ENCODE measurements at regions not wholly inside any gene's neighbourhood (a gene's known extent, or its start where the extent isn't known, plus 50 kb on each side); places are given as distances from the start of the nearest gene placed in this dataset.

DNA sequence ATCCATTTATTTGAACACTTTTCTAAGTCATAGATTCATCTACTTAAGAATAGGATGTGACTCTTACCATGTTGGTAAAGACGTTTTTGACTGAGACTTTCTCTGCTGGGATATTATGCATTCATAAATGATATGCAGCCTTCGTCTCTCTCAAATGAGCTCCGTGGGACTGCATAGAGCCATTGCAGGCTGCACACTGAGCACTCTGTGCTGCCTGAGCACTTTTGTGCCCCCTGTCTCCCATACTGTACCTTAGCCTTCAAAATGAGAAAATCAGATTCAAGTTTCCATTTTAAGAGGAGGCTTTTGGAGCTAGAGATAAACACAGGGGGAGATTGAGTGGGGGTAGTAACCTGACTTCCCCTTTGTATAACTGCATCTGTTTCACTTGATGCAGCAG lies 433.6 kb downstream of the ZIC3 start:
- ATAC-seq (replicated peaks in 6 of 8) = peak in 2 of 8 experiments; percentile 34 to 40
- WGBS, 10 experiments = 0 to 4% (median 0%) methylated on average over 1 to 3 of the region's 3 CpGs; no CpG with 5 or more reads in 5 of the 10 experiments
- H3K27ac ChIP-seq = no peak overlapping the region
- peaks cover 11 to 20% of the 10 kb centered on the region in 2 donors for H3K4me1 ChIP-seq (replicated peaks in 1 of 2)
- no peak overlapping the region for H3K4me3 ChIP-seq
- in situ Hi-C loops (cut with MboI; ENCODE audit: low pct_unique_long_range_greater_than_20kb in 2 of 9, low sequenced_read_pairs in 9 of 9, unreplicated experiment in 9 of 9) = no loop called here

GRCh38 chrX:138001226-138001625 lies 435.3 kb downstream of the ZIC3 start:
- WGBS, 10 experiments = 0 to 60% methylated on average over 1 of the region's 1 CpG; no CpG with 5 or more reads in 8 of the 10 experiments
- ATAC-seq (replicated peaks in 6 of 8) = peak in 7 of 8 experiments; percentile 27 to 79 (median 68)
- Histone ChIP-seq H3K4me3 (no peak overlapping the region), H3K4me1 (replicated peaks in 1 of 2) (peaks cover 14 to 29% of the 10 kb centered on the region in 2 donors), H3K27ac (no peak overlapping the region)
- in situ Hi-C loops (cut with MboI; ENCODE audit: low pct_unique_long_range_greater_than_20kb in 2 of 9, low sequenced_read_pairs in 9 of 9, unreplicated experiment in 9 of 9) = no loop called here

DNA sequence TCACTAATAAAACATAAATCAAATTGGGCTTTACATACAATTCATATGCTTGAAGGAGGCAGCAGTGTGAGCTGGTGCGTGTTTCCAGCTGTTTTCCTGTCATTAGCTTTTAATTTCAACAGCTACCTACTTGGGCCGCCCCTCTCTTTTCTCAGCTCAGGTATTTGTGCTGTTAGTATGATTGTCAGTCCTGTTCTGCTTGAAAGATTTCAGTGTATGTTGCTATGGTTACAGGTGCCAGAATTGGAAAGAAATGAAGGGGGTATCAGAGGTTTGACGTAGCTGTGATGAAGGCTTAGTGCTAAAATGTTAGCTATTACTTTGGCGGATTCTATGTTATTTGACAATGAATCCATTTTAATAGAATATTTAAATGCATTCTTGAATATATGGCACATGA lies 440.3 kb downstream of the ZIC3 start:
- in situ Hi-C loops (cut with MboI; ENCODE audit: low pct_unique_long_range_greater_than_20kb in 2 of 9, low sequenced_read_pairs in 9 of 9, unreplicated experiment in 9 of 9) = no loop called here
- WGBS, 10 experiments = 0 to 100% (median 60%) methylated on average over 1 to 4 of the region's 4 CpGs; no CpG with 5 or more reads in 5 of the 10 experiments
- Histone ChIP-seq H3K4me3 (no peak overlapping the region), H3K27ac (no peak overlapping the region), H3K4me1 (replicated peaks in 1 of 2) (peaks cover 5 to 13% of the 10 kb centered on the region in 2 donors)
- no peak for ATAC-seq (replicated peaks in 6 of 8)

DNA sequence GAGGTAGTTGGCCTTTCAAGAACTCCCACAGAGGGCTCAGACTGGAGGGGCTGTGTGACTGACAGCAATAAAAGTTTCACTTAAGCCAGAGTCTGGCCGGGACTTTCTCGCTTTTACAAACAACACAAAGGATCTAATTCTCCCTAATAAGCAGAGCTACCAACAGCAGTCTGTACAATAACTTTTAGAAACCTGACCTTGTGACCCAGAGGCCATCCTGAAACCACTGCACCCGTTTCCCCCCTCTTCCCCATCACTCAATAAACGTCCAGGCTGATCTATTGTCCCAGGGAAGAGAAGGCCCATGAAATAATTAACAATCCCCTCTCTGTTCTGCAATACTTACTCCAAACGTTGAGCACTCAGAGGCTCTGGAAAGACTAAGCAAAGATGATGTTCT lies 442.4 kb downstream of the ZIC3 start:
- peaks cover 3 to 11% of the 10 kb centered on the region in 2 donors for H3K4me1 ChIP-seq (replicated peaks in 1 of 2)
- whole genome bisulfite sequencing, 10 experiments = 0 to 7% (median 5%) methylated on average over 2 to 5 of the region's 5 CpGs; no CpG with 5 or more reads in 7 of the 10 experiments
- in situ Hi-C loops (cut with MboI; ENCODE audit: low pct_unique_long_range_greater_than_20kb in 2 of 9, low sequenced_read_pairs in 9 of 9, unreplicated experiment in 9 of 9) = no loop called here
- no peak overlapping the region for H3K27ac ChIP-seq
- no peak overlapping the region for H3K4me3 ChIP-seq
- no peak for ATAC-seq (replicated peaks in 6 of 8)

DNA sequence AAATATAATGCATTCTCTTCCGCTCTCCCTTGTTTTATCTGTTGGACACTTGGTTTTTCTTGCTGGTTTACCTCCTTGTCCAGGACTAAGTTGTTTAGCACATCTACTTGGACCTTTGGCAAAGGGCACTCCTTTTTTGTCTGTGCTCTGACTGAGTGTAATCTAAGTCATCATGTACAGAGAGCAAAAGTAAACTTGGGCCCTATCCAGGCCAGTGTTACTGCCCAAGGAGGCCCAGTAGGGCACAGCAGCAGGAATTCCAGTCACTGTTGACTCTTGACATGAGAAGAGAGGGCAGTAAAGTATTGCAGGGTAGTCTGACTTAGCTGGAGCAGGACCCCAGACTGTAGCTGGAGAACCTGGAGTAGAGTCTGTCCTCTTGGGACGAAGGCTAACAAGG lies 445.5 kb downstream of the ZIC3 start:
- 20 to 100% (median 82%) methylated on average over 1 of the region's 2 CpGs; no CpG with 5 or more reads in 6 of the 10 experiments for WGBS, 10 experiments
- ATAC-seq (replicated peaks in 6 of 8) = peak in 1 of 8 experiments; percentile 90

GRCh38 chrX:138014577-138014976 lies 448.6 kb downstream of the ZIC3 start:
- Histone ChIP-seq H3K4me3 (no peak overlapping the region), H3K27ac (no peak overlapping the region), H3K4me1 (replicated peaks in 1 of 2) (no peaks in the 10 kb centered on the region)
- ATAC-seq (replicated peaks in 6 of 8) = peak in 2 of 8 experiments; percentile 29 to 34
- 0 to 80% (median 60%) methylated on average over 1 to 2 of the region's 3 CpGs; no CpG with 5 or more reads in 7 of the 10 experiments for WGBS, 10 experiments
- in situ Hi-C loops (cut with MboI; ENCODE audit: low pct_unique_long_range_greater_than_20kb in 2 of 9, low sequenced_read_pairs in 9 of 9, unreplicated experiment in 9 of 9) = no loop called here

More for the DNA sequence above, 445.5 kb downstream of the ZIC3 start:
- in situ Hi-C loops (cut with MboI; ENCODE audit: low pct_unique_long_range_greater_than_20kb in 2 of 9, low sequenced_read_pairs in 9 of 9, unreplicated experiment in 9 of 9) = no loop called here
- no peak overlapping the region for H3K27ac ChIP-seq
- no peaks in the 10 kb centered on the region for H3K4me1 ChIP-seq (replicated peaks in 1 of 2)
- H3K4me3 ChIP-seq = no peak overlapping the region

DNA sequence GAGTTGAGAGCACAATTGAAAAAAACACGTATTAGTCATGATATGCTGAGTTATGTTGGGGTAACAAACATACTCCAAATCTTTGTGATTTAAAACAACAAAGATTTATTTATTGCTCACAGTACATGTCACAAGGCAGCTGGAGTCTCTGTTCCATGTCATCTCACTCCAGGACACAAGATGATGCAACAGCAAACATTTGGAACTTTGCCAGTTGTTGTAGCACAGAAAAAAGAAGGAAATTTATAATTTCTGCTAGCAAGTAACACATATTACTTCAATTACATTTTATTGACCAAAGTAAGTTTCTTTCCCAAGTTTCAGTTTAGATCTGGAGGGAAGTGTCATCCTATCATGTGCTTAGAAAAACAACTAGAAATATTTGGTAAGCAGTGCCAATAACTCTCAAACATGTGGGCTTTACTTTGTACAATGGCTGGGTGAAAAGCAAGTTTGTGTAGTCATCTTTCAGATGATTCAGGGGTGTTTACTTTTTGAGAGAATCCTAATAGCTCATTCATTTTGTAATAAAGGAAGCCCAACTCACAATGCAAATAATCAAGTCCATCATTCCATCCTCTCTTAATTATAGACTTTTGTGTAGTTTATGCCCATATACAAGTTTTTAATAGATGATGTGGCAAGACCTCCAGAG lies 452.3 kb downstream of the ZIC3 start:
- in situ Hi-C loops (cut with MboI; ENCODE audit: low pct_unique_long_range_greater_than_20kb in 2 of 9, low sequenced_read_pairs in 9 of 9, unreplicated experiment in 9 of 9) = no loop called here
- WGBS, 10 experiments = 29 to 83% methylated on average over 1 of the region's 1 CpG; no CpG with 5 or more reads in 8 of the 10 experiments
- H3K27ac ChIP-seq = no peak overlapping the region
- no peak for ATAC-seq (replicated peaks in 6 of 8)
- H3K4me3 ChIP-seq = no peak overlapping the region
- no peaks in the 10 kb centered on the region for H3K4me1 ChIP-seq (replicated peaks in 1 of 2)

GRCh38 chrX:138020941-138021340 lies 455.0 kb downstream of the ZIC3 start:
- in situ Hi-C loops (cut with MboI; ENCODE audit: low pct_unique_long_range_greater_than_20kb in 2 of 9, low sequenced_read_pairs in 9 of 9, unreplicated experiment in 9 of 9) = no loop called here
- WGBS, 10 experiments = 0% methylated on average over 1 of the region's 1 CpG; no CpG with 5 or more reads in 7 of the 10 experiments

DNA sequence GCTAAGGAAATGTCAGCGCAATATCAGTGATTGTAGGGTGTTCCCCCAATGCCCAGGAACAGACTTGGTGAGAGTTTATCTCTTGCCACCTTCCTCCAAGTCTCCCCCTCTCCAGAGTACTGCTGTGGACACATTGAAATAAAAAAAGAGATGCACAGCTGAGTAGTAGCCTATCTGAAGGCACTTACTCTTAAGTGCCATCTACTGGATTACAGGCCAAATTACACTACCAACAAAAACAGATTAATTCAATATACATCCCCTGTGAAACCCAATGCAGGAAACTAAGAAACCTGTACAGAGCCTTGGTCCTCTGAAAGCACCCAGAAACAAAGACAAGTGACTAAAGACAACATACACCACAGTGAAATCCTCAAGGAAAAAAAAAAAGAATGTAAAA lies 460.3 kb downstream of the ZIC3 start:
- no peak overlapping the region for H3K4me3 ChIP-seq
- H3K4me1 ChIP-seq (replicated peaks in 1 of 2) = no peaks in the 10 kb centered on the region
- 100% methylated on average over 1 of the region's 1 CpG; no CpG with 5 or more reads in 9 of the 10 experiments for whole genome bisulfite sequencing, 10 experiments
- in situ Hi-C loops (cut with MboI; ENCODE audit: low pct_unique_long_range_greater_than_20kb in 2 of 9, low sequenced_read_pairs in 9 of 9, unreplicated experiment in 9 of 9) = no loop called here
- peak in 5 of 8 experiments; percentile 27 to 62 (median 29) for ATAC-seq (replicated peaks in 6 of 8)
- no peak overlapping the region for H3K27ac ChIP-seq

More at GRCh38 chrX:138020941-138021340, 455.0 kb downstream of the ZIC3 start:
- Histone ChIP-seq H3K27ac (no peak overlapping the region), H3K4me3 (no peak overlapping the region), H3K4me1 (replicated peaks in 1 of 2) (no peaks in the 10 kb centered on the region)
- ATAC-seq (replicated peaks in 6 of 8) = no peak

DNA sequence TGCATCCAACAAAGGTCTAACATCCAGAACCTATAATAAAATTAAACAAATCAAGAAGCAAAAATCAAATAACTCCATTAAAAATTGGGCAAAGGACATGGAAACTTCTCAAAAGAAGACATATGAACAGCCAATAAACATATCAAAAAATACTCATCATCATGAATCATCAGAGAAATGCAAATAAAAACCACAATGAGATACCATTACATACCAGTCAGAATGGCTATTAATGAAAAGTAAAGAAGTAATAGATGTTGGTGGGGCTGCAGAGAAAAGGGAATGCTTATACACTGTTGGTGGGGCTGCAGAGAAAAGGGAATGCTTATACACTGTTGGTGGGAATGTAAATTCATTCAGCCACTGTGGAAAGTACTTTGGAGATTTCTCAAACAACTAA lies 465.8 kb downstream of the ZIC3 start:
- no peak overlapping the region for H3K27ac ChIP-seq
- ATAC-seq (replicated peaks in 6 of 8) = no peak
- in situ Hi-C loops (cut with MboI; ENCODE audit: low pct_unique_long_range_greater_than_20kb in 2 of 9, low sequenced_read_pairs in 9 of 9, unreplicated experiment in 9 of 9) = no loop called here

DNA sequence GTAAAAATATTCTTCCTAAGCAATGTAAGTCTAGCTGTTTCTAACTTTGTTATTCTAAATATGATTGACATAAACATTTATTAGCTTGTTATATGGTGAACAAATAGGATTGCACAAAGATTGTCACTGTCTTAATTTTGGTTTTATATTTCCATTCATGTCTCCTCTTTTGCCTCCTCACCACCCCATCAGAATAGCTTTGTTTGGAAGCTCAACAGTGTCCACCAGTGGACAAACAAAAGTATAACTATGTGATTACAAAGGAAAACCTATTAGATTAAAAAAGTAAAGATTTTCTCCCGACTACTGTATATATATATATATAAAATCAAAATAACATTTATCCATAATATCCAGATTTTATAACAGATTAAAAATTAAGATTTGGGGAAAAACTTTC lies 468.2 kb downstream of the ZIC3 start:
- WGBS, 10 experiments = 0 to 40% (median 0%) methylated on average over 1 of the region's 1 CpG; no CpG with 5 or more reads in 4 of the 10 experiments
- in situ Hi-C loops (cut with MboI; ENCODE audit: low pct_unique_long_range_greater_than_20kb in 2 of 9, low sequenced_read_pairs in 9 of 9, unreplicated experiment in 9 of 9) = no loop called here
- Histone ChIP-seq H3K4me3 (no peak overlapping the region), H3K4me1 (replicated peaks in 1 of 2) (no peaks in the 10 kb centered on the region), H3K27ac (no peak overlapping the region)
- ATAC-seq (replicated peaks in 6 of 8) = no peak

More for the DNA sequence above, 465.8 kb downstream of the ZIC3 start:
- H3K4me1 ChIP-seq (replicated peaks in 1 of 2) = no peaks in the 10 kb centered on the region
- H3K4me3 ChIP-seq = no peak overlapping the region

- ATAC-seq (replicated peaks in 6 of 8) = no peak
- no peak overlapping the region for H3K4me3 ChIP-seq
- H3K27ac ChIP-seq = no peak overlapping the region
- no peaks in the 10 kb centered on the region for H3K4me1 ChIP-seq (replicated peaks in 1 of 2)
- in situ Hi-C loops (cut with MboI; ENCODE audit: low pct_unique_long_range_greater_than_20kb in 2 of 9, low sequenced_read_pairs in 9 of 9, unreplicated experiment in 9 of 9) = no loop called here
- 67% methylated on average over 1 of the region's 1 CpG; no CpG with 5 or more reads in 9 of the 10 experiments for WGBS, 10 experiments
Measured at GRCh38 chrX:138037548-138037947, 471.6 kb downstream of the ZIC3 start.

DNA sequence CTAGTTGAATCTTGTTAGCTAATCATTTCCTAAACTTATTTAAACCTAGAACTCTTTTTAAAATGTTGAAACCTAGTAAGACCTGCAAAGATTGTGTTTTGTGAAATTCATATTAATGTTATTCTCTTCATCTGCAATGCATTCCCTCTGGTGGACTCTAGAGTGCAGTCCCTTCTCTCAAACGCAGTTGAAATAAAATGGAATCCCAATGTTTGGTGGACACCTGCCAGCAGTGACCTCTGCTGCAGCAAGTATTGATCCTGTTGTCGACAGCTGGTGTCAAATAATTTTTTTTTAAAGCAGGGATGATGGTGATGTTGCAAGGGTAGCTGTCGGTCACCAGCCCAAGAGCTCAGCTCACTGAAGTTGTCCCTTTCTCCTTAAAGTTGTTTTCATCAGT lies 492.0 kb downstream of the ZIC3 start:
- Histone ChIP-seq H3K4me3 (no peak overlapping the region), H3K27ac (no peak overlapping the region), H3K4me1 (replicated peaks in 1 of 2) (no peaks in the 10 kb centered on the region)
- WGBS, 10 experiments = 14 to 80% (median 53%) methylated on average over 1 to 3 of the region's 3 CpGs; no CpG with 5 or more reads in 6 of the 10 experiments
- in situ Hi-C loops (cut with MboI; ENCODE audit: low pct_unique_long_range_greater_than_20kb in 2 of 9, low sequenced_read_pairs in 9 of 9, unreplicated experiment in 9 of 9) = no loop called here
- ATAC-seq (replicated peaks in 6 of 8) = no peak

DNA sequence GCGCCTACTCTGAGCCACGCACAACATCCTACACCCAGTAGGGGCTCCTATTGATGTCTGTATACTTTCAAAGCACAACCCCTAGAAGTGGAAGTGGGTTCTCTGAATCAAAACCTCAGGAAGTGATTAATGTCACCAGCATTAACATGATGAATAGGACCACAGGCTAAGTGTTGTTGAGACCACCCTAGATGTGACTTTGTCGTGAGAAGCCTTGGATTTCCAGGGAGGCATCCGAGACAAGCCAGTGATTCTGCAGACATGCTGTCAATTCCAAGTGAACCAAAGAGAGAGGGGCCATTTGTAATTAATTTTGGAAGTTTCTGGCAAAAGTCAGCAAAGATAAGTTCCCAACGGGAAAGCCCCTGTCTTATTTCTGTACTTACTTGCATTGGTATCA lies 493.0 kb downstream of the ZIC3 start:
- H3K4me1 ChIP-seq (replicated peaks in 1 of 2) = no peaks in the 10 kb centered on the region
- no peak for ATAC-seq (replicated peaks in 6 of 8)
- 0 to 30% methylated on average over 1 to 5 of the region's 5 CpGs; no CpG with 5 or more reads in 8 of the 10 experiments for WGBS, 10 experiments
- no peak overlapping the region for H3K4me3 ChIP-seq
- H3K27ac ChIP-seq = no peak overlapping the region
- in situ Hi-C loops (cut with MboI; ENCODE audit: low pct_unique_long_range_greater_than_20kb in 2 of 9, low sequenced_read_pairs in 9 of 9, unreplicated experiment in 9 of 9) = no loop called here

All from motor neuron (in vitro differentiated cells).